ENCODE measurements at regions not wholly inside any gene's neighbourhood (a gene's known extent, or its start where the extent isn't known, plus 50 kb on each side); places are given as distances from the start of the nearest gene placed in this dataset.

DNA sequence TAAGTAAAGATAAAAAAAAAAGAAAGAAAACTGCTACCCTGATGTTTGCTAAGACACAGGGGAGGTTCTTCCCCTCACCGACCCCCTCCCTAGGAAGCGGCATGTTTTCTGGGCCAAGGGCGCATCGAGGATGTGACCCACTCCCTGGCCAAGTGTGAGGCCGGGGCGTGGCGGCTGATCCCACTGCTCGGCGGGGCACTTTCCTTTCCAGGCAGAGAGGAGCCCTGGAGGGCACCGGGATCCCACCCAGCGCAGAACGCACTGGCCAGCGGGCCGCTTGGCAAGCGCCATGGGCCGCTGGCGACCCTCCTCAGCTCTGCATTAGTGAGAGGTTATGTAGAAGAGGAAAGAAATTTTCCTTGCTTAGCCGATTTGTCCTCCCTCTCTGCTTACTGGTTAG lies 93.4 kb downstream of the ZNF736 start:
- Histone ChIP-seq H2AFZ (ENCODE audit: control insufficient read depth, low read length) (no peak overlapping the region), H3K9ac (ENCODE audit: control insufficient read depth, extremely low read depth, insufficient read depth, low read length) (no peak overlapping the region), H3K4me2 (ENCODE audit: control insufficient read depth, extremely low read depth, insufficient read depth, low read depth, low read length) (no peak overlapping the region), H3K4me3 (ENCODE audit: control insufficient read depth in 2 of 3, extremely low read depth in 1 of 3, insufficient read depth in 2 of 3, low read depth in 1 of 3, low read length in 3 of 3) (no peak overlapping the region), H3K79me2 (ENCODE audit: control insufficient read depth, insufficient read depth, low read length) (no peaks in the 10 kb centered on the region), H3K9me1 (ENCODE audit: control insufficient read depth, extremely low read depth, insufficient read depth, low read length) (no peaks in the 10 kb centered on the region), H4K20me1 (ENCODE audit: control insufficient read depth, extremely low read depth, insufficient read depth, low read length) (no peaks in the 10 kb centered on the region), H3K27me3 (ENCODE audit: control insufficient read depth, extremely low read depth, insufficient read depth, low read length) (no peaks in the 10 kb centered on the region), H3K9me3 (ENCODE audit: control insufficient read depth, low read depth, low read length) (peaks cover 4% of the 10 kb centered on the region), H3K36me3 (ENCODE audit: control insufficient read depth in 2 of 2, extremely low read depth in 1 of 2, insufficient read depth in 2 of 2, low read length in 2 of 2) (no peaks in the 10 kb centered on the region), H3K27ac (ENCODE audit: control insufficient read depth, insufficient read depth, low read length) (no peak overlapping the region), H3K4me1 (ENCODE audit: control insufficient read depth, extremely low read depth, insufficient read depth, low read length) (no peaks in the 10 kb centered on the region)
- dilution Hi-C loops (cut with MboI; ENCODE audit: extremely low pct_ligation_motif_present, low sequenced_read_pairs), result no loop called here
- TF ChIP-seq EZH2 (IDR thresholded peaks at IDR 0.05; ENCODE audit: low read length), result no peak
- TF ChIP-seq, protein P1, sequence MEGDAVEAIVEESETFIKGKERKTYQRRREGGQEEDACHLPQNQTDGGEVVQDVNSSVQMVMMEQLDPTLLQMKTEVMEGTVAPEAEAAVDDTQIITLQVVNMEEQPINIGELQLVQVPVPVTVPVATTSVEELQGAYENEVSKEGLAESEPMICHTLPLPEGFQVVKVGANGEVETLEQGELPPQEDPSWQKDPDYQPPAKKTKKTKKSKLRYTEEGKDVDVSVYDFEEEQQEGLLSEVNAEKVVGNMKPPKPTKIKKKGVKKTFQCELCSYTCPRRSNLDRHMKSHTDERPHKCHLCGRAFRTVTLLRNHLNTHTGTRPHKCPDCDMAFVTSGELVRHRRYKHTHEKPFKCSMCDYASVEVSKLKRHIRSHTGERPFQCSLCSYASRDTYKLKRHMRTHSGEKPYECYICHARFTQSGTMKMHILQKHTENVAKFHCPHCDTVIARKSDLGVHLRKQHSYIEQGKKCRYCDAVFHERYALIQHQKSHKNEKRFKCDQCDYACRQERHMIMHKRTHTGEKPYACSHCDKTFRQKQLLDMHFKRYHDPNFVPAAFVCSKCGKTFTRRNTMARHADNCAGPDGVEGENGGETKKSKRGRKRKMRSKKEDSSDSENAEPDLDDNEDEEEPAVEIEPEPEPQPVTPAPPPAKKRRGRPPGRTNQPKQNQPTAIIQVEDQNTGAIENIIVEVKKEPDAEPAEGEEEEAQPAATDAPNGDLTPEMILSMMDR (optimal IDR thresholded peaks at IDR 0.05 in 1 of 3, IDR thresholded peaks at IDR 0.05 in 1 of 3, conservative IDR thresholded peaks at IDR 0.05 in 1 of 3; ENCODE audit: extremely low read depth in 1 of 3, insufficient read depth in 2 of 3, low read length in 3 of 3), result no peak
- FAIRE-seq (no peak), DNase-seq (ENCODE audit: low read depth, low spot score) (no peak)
